Lung (tissue), 11 donors: ENCODE measurements at regions not wholly inside any gene's neighbourhood (a gene's known extent, or its start where the extent isn't known, plus 50 kb on each side); places are given as distances from the start of the nearest gene placed in this dataset.

Experiments used
- ATAC-seq: fragments of 200-7000 bp; cut with Tn5 transposase; one replicate; pipeline ENCODE4 v1.9.1; 2020; ENCODE audit warnings: moderate number of reproducible peaks; ENCODE audit not compliant: insufficient read depth, low FRiP score
- DNase-seq, 3 donors: peaks; one replicate each; pipeline ENCODE4 v3.0.0-alpha.2; 2013 to 2017
- H3K27ac ChIP-seq, 2 donors: one replicate each; pipeline ENCODE4 v1.5.1; 2013; ENCODE audit warnings: mild to moderate bottlenecking in 2 of 2, moderate library complexity in 2 of 2, control low read depth in 1 of 2, inconsistent platforms in 1 of 2, low read depth in 1 of 2, low read length in 1 of 2
- H3K27me3 ChIP-seq, 3 donors: one replicate each; pipeline ENCODE4 v1.5.1; 2013; ENCODE audit warnings: low read length in 2 of 3; ENCODE audit not compliant: control insufficient read depth in 3 of 3, insufficient read depth in 3 of 3
- H3K36me3 ChIP-seq, 4 donors: one replicate each; pipeline ENCODE4 v1.5.1; 2013; ENCODE audit warnings: low read length in 4 of 4, mild to moderate bottlenecking in 1 of 4, moderate library complexity in 1 of 4; ENCODE audit not compliant: control insufficient read depth in 4 of 4, insufficient read depth in 4 of 4
- H3K4me1 ChIP-seq, 5 donors: one replicate each; pipeline ENCODE4 v1.5.1; 2013; ENCODE audit warnings: low read length in 5 of 5, mild to moderate bottlenecking in 2 of 5, moderate library complexity in 1 of 5; ENCODE audit not compliant: control insufficient read depth in 5 of 5, insufficient read depth in 5 of 5
- H3K4me3 ChIP-seq: one replicate; pipeline ENCODE4 v1.5.1; 2013; ENCODE audit warnings: mild to moderate bottlenecking, control low read depth, moderate library complexity
- H3K9ac ChIP-seq, 2 donors: one replicate each; pipeline ENCODE4 v1.5.1; 2013; ENCODE audit warnings: low read length in 2 of 2, control low read depth in 1 of 2; ENCODE audit not compliant: insufficient read depth in 1 of 2
- H3K9me3 ChIP-seq, 4 donors: one replicate each; pipeline ENCODE4 v1.5.1; 2013; ENCODE audit warnings: low read length in 3 of 4, mild to moderate bottlenecking in 1 of 4, moderate library complexity in 1 of 4; ENCODE audit not compliant: control insufficient read depth in 4 of 4, insufficient read depth in 3 of 4
- WGBS, 2 donors: extraction: QIAGEN DNeasy Blood & Tissue Kit; methylation state at CpG; one replicate each; pipeline ENCODE4 v1.1.7; 2013; 5-methylcytosine and 5-hydroxymethylcytosine counted together
- TF ChIP-seq, protein P1 (sequence below): IDR thresholded peaks from 2 replicates; pipeline ENCODE4 v1.5.1; 2012; ENCODE audit warnings: mild to moderate bottlenecking; ENCODE audit errors: control extremely low read depth, extremely low read depth
- donor health status: control.
- donor health status: control.
- donor health status: Bipolar disorder and iron deficiency.
- donor health status: healthy.
- donor health status: DM: yes; HTN: yes; CAD: no.

- Histone ChIP-seq H3K36me3 (no peaks in the 10 kb centered on the region), H3K9ac (no peak overlapping the region), H3K9me3 (peaks cover 0 to 4% (median 2%) of the 10 kb centered on the region in 4 donors), H3K27ac (no peak overlapping the region), H3K27me3 (no peaks in the 10 kb centered on the region), H3K4me3 (no peak overlapping the region), H3K4me1 (no peaks in the 10 kb centered on the region)
- 79 to 85% methylated on average over 1 of the region's 1 CpG for WGBS, 2 donors
- TF ChIP-seq, protein P1, sequence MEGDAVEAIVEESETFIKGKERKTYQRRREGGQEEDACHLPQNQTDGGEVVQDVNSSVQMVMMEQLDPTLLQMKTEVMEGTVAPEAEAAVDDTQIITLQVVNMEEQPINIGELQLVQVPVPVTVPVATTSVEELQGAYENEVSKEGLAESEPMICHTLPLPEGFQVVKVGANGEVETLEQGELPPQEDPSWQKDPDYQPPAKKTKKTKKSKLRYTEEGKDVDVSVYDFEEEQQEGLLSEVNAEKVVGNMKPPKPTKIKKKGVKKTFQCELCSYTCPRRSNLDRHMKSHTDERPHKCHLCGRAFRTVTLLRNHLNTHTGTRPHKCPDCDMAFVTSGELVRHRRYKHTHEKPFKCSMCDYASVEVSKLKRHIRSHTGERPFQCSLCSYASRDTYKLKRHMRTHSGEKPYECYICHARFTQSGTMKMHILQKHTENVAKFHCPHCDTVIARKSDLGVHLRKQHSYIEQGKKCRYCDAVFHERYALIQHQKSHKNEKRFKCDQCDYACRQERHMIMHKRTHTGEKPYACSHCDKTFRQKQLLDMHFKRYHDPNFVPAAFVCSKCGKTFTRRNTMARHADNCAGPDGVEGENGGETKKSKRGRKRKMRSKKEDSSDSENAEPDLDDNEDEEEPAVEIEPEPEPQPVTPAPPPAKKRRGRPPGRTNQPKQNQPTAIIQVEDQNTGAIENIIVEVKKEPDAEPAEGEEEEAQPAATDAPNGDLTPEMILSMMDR: no peak
- ATAC-seq: no peak
- no peak for DNase-seq
Observed at GRCh38 chr4:117844594-117844993, 189.7 kb upstream of the NDST3 start.

- Histone ChIP-seq H3K9ac (no peak overlapping the region), H3K27me3 (no peaks in the 10 kb centered on the region), H3K27ac (no peak overlapping the region), H3K4me1 (no peaks in the 10 kb centered on the region), H3K36me3 (no peaks in the 10 kb centered on the region), H3K9me3 (peaks cover 0 to 11% (median 5%) of the 10 kb centered on the region in 4 donors), H3K4me3 (no peak overlapping the region)
- no peak for ATAC-seq
- WGBS, 2 donors: 73% methylated on average over 1 of the region's 1 CpG
- no peak for DNase-seq
- TF ChIP-seq, protein P1: no peak
Observed at GRCh38 chr4:117845270-117845669, 189.0 kb upstream of the NDST3 start.

DNA sequence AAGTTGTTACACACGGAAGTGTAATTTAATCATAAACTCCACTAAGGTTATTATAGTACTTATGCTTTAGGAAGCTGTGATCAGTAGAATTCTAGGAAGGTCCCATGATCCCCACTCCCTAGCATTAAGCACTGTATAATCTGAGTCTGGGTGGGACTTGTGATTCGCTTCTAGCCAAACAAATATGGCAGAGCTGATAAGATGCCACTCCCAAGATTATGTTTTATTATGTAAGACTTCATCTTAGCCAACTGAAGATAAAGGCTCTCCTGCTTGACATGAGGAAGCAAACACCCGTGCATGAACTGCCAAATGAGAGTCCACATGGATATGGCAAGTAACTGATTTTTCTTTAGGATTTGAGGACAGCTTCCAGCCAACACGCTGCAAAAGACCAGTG, 186.4 kb upstream of the NDST3 start:
- H3K27me3 ChIP-seq: no peaks in the 10 kb centered on the region
- H3K9me3 ChIP-seq: peaks cover 0 to 16% (median 5%) of the 10 kb centered on the region in 4 donors
- 73 to 76% methylated on average over 4 of the region's 4 CpGs for WGBS, 2 donors
- DNase-seq: no peak
- TF ChIP-seq, protein P1: no peak
- H3K27ac ChIP-seq: no peak overlapping the region
- no peak for ATAC-seq
- H3K9ac ChIP-seq: no peak overlapping the region
- H3K4me1 ChIP-seq: no peaks in the 10 kb centered on the region
- no peaks in the 10 kb centered on the region for H3K36me3 ChIP-seq
- H3K4me3 ChIP-seq: no peak overlapping the region

- TF ChIP-seq, protein P1: no peak
- no peaks in the 10 kb centered on the region for H3K4me1 ChIP-seq
- no peak for ATAC-seq
- H3K36me3 ChIP-seq: no peaks in the 10 kb centered on the region
- DNase-seq: no peak
- 60 to 78% methylated on average over 1 of the region's 1 CpG for WGBS, 2 donors
- no peak overlapping the region for H3K9ac ChIP-seq
- no peaks in the 10 kb centered on the region for H3K27me3 ChIP-seq
- H3K27ac ChIP-seq: no peak overlapping the region
- no peaks in the 10 kb centered on the region for H3K9me3 ChIP-seq
- H3K4me3 ChIP-seq: no peak overlapping the region
Observed at GRCh38 chr4:117868201-117868600, 166.1 kb upstream of the NDST3 start.
